ENCODE measurements at regions not wholly inside any gene's neighbourhood (a gene's known extent, or its start where the extent isn't known, plus 50 kb on each side); places are given as distances from the start of the nearest gene placed in this dataset.

- Histone ChIP-seq H3K79me2 (ENCODE audit: insufficient read depth, low read length) (no peaks in the 10 kb centered on the region), H3K4me2 (ENCODE audit: low read length) (no peak overlapping the region), H4K20me1 (ENCODE audit: insufficient read depth, low read length) (no peaks in the 10 kb centered on the region), H3K9me3 (ENCODE audit: low read length) (no peaks in the 10 kb centered on the region), H3K27ac (ENCODE audit: low read depth, low read length, poor library complexity, severe bottlenecking) (no peak overlapping the region), H3K4me3 (ENCODE audit: low read depth, low read length, poor library complexity, severe bottlenecking) (no peak overlapping the region), H3K9me2 (ENCODE audit: low read depth, low read length) (no peaks in the 10 kb centered on the region), H3F3A (ENCODE audit: insufficient read depth, low read length) (no peaks in the 10 kb centered on the region), H3K27me3 (ENCODE audit: insufficient read depth, low read length) (no peaks in the 10 kb centered on the region), H3K36me3 (ENCODE audit: insufficient read depth, low read length) (no peaks in the 10 kb centered on the region), H2AFZ (ENCODE audit: low read length) (no peak overlapping the region), H3K4me1 (ENCODE audit: insufficient read depth, low read length, severe bottlenecking) (no peaks in the 10 kb centered on the region), H3K9ac (ENCODE audit: low read length) (no peak overlapping the region)
- TF ChIP-seq EZH2 (IDR thresholded peaks at IDR 0.05; ENCODE audit: borderline replicate concordance, low read length) (no peak), CTCF (IDR thresholded peaks at IDR 0.05; ENCODE audit: low read length) (no peak)
Measured at GRCh38 chr6:126100386-126100785, 114.0 kb downstream of the TRMT11 start.

- Histone ChIP-seq H3K27me3 (ENCODE audit: insufficient read depth, low read length) (no peaks in the 10 kb centered on the region), H3K9me3 (ENCODE audit: low read length) (no peaks in the 10 kb centered on the region), H3K36me3 (ENCODE audit: insufficient read depth, low read length) (no peaks in the 10 kb centered on the region), H3K4me3 (ENCODE audit: low read depth, low read length, poor library complexity, severe bottlenecking) (no peak overlapping the region), H4K20me1 (ENCODE audit: insufficient read depth, low read length) (no peaks in the 10 kb centered on the region), H3K4me2 (ENCODE audit: low read length) (no peak overlapping the region), H2AFZ (ENCODE audit: low read length) (no peak overlapping the region), H3K9ac (ENCODE audit: low read length) (no peak overlapping the region), H3F3A (ENCODE audit: insufficient read depth, low read length) (no peaks in the 10 kb centered on the region), H3K9me2 (ENCODE audit: low read depth, low read length) (no peaks in the 10 kb centered on the region), H3K4me1 (ENCODE audit: insufficient read depth, low read length, severe bottlenecking) (no peaks in the 10 kb centered on the region), H3K79me2 (ENCODE audit: insufficient read depth, low read length) (no peaks in the 10 kb centered on the region), H3K27ac (ENCODE audit: low read depth, low read length, poor library complexity, severe bottlenecking) (no peak overlapping the region)
- TF ChIP-seq CTCF (IDR thresholded peaks at IDR 0.05; ENCODE audit: low read length) (no peak), EZH2 (IDR thresholded peaks at IDR 0.05; ENCODE audit: borderline replicate concordance, low read length) (no peak)
Measured at GRCh38 chr6:126102358-126102757, 116.0 kb downstream of the TRMT11 start.

GRCh38 chr6:126103993-126104392 is 117.7 kb downstream of the TRMT11 start:
- Histone ChIP-seq H3K4me1 (ENCODE audit: insufficient read depth, low read length, severe bottlenecking) (no peaks in the 10 kb centered on the region), H3K9me3 (ENCODE audit: low read length) (no peaks in the 10 kb centered on the region), H3K79me2 (ENCODE audit: insufficient read depth, low read length) (no peaks in the 10 kb centered on the region), H2AFZ (ENCODE audit: low read length) (no peak overlapping the region), H3K9me2 (ENCODE audit: low read depth, low read length) (no peaks in the 10 kb centered on the region), H3F3A (ENCODE audit: insufficient read depth, low read length) (no peaks in the 10 kb centered on the region), H3K4me2 (ENCODE audit: low read length) (no peak overlapping the region), H4K20me1 (ENCODE audit: insufficient read depth, low read length) (no peaks in the 10 kb centered on the region), H3K4me3 (ENCODE audit: low read depth, low read length, poor library complexity, severe bottlenecking) (no peak overlapping the region), H3K27me3 (ENCODE audit: insufficient read depth, low read length) (no peaks in the 10 kb centered on the region), H3K27ac (ENCODE audit: low read depth, low read length, poor library complexity, severe bottlenecking) (no peak overlapping the region), H3K9ac (ENCODE audit: low read length) (no peak overlapping the region), H3K36me3 (ENCODE audit: insufficient read depth, low read length) (no peaks in the 10 kb centered on the region)
- TF ChIP-seq EZH2 (IDR thresholded peaks at IDR 0.05; ENCODE audit: borderline replicate concordance, low read length), result no peak
- TF ChIP-seq CTCF (IDR thresholded peaks at IDR 0.05; ENCODE audit: low read length), result no peak

All from OCI-LY1 (cell line).